Fibroblast of lung (primary cell): ENCODE measurements at regions not wholly inside any gene's neighbourhood (a gene's known extent, or its start where the extent isn't known, plus 50 kb on each side); places are given as distances from the start of the nearest gene placed in this dataset.

ENCODE experiments used
- CTCF ChIP-seq, 2 donors: IDR thresholded peaks in 1 of 2; conservative IDR thresholded peaks in 1 of 2; 1 replicate in 1 of 2; 2 replicates in 1 of 2; pipeline ENCODE4 v1.5.1; 2011 to 2012; ENCODE audit warnings: low read length in 2 of 2, control low read depth in 1 of 2, inconsistent platforms in 1 of 2, low read depth in 1 of 2, mild to moderate bottlenecking in 1 of 2
- EZH2 ChIP-seq: IDR thresholded peaks from 2 replicates; pipeline ENCODE4 v1.5.1; 2012; ENCODE audit warnings: low read length, control low read depth, mild to moderate bottlenecking; ENCODE audit errors: missing control alignments

DNA sequence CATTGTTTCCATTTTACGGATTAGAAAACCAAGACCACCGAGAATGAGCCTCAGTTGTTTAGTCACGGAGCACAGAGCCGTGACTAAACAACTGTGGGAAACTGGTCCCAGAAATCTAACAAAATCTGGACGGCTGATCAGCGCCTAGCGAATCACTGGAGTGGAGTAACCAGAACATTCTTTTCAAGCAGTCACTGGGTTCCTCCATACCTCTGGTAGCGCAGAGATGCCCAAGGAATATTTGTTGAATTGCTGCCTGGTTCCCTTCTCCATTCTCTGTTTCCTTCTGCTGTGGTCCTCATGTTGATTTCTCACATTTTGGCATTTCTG, 62.0 kb downstream of the GPX5 start:
- no peak for TF ChIP-seq CTCF (conservative IDR thresholded peaks at IDR 0.05 in 1 of 2, IDR thresholded peaks at IDR 0.05 in 1 of 2; ENCODE audit: low read depth in 1 of 2, low read length in 2 of 2)
- no peak for TF ChIP-seq EZH2
